Stimulated activated effector memory CD8-positive, alpha-beta T cell treated with anti-CD3 and anti-CD28 coated beads, Interleukin-12 subunit alpha, Interleukin-12 subunit beta, amount 100 ng/mL, for 72 hours (primary cell): ENCODE measurements at regions not wholly inside any gene's neighbourhood (a gene's known extent, or its start where the extent isn't known, plus 50 kb on each side); places are given as distances from the start of the nearest gene placed in this dataset.

ENCODE experiments used
- ATAC-seq: fragments of 150-1000 bp; cut with Tn5 transposase; 2 replicates; pipeline ENCODE4 v1.10.0; 2021
- DNase-seq, 2 donors: peaks; one replicate each; pipeline ENCODE4 v3.0.0; 2021 to 2022; ENCODE audit warnings: low spot score in 2 of 2
- H3K27ac Mint-ChIP-seq: one replicate; pipeline ENCODE4 v1.8.0; 2022; ENCODE audit warnings: mild to moderate bottlenecking, mixed read lengths
- H3K36me3 Mint-ChIP-seq: one replicate; pipeline ENCODE4 v1.8.0; 2022; ENCODE audit warnings: mild to moderate bottlenecking, mixed read lengths
- H3K4me1 Mint-ChIP-seq: one replicate; pipeline ENCODE4 v1.8.0; 2022; ENCODE audit warnings: mixed read lengths
- H3K4me3 Mint-ChIP-seq: one replicate; pipeline ENCODE4 v1.8.0; 2022; ENCODE audit warnings: mild to moderate bottlenecking, mixed read lengths
- H3K9me3 Mint-ChIP-seq: one replicate; pipeline ENCODE4 v1.8.0; 2022; ENCODE audit warnings: mixed read lengths

- no peaks in the 10 kb centered on the region for H3K36me3 Mint-ChIP-seq
- no peak for ATAC-seq
Observed at GRCh38 chr9:109683521-109683920, 96.5 kb upstream of the PALM2AKAP2 start.

DNA sequence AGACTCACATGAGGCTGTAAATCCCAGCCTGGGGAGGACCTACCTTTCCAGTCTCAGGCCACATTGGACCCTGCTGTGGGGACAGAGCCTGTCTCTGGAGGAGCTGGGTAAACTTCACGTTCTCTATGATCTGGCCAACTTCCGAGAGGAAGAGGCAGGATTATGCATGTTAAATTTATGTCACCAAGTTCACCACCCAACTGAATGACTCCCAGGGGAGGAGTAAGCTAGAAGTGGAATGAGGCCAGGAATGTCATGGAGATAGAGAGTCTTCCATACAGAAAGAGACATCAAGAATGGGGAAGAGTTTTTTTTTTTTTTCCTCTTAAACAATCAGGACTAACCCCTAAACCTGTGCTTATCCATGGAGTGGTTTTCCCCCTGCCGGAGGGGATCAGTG, 90.3 kb upstream of the PALM2AKAP2 start:
- H3K36me3 Mint-ChIP-seq: no peaks in the 10 kb centered on the region
- no peak overlapping the region for H3K27ac Mint-ChIP-seq
- no peak for ATAC-seq
- H3K4me1 Mint-ChIP-seq: no peaks in the 10 kb centered on the region
- no peak for DNase-seq
- no peaks in the 10 kb centered on the region for H3K9me3 Mint-ChIP-seq
- no peak overlapping the region for H3K4me3 Mint-ChIP-seq

More at GRCh38 chr9:109683521-109683920, 96.5 kb upstream of the PALM2AKAP2 start:
- no peaks in the 10 kb centered on the region for H3K4me1 Mint-ChIP-seq
- H3K9me3 Mint-ChIP-seq: peaks cover 4% of the 10 kb centered on the region
- no peak overlapping the region for H3K27ac Mint-ChIP-seq
- DNase-seq: no peak
- no peak overlapping the region for H3K4me3 Mint-ChIP-seq

GRCh38 chr9:109699019-109699418, 81.0 kb upstream of the PALM2AKAP2 start:
- Mint-ChIP-seq H3K36me3 (no peaks in the 10 kb centered on the region), H3K9me3 (no peaks in the 10 kb centered on the region), H3K4me3 (no peak overlapping the region), H3K4me1 (no peaks in the 10 kb centered on the region), H3K27ac (no peak overlapping the region)
- ATAC-seq (no peak), DNase-seq (no peak)

- DNase-seq: no peak
- H3K4me3 Mint-ChIP-seq: no peak overlapping the region
Observed at GRCh38 chr9:109704546-109704945, 75.5 kb upstream of the PALM2AKAP2 start.

GRCh38 chr9:109705515-109705914, 74.5 kb upstream of the PALM2AKAP2 start:
- ATAC-seq (no peak), DNase-seq (no peak)
- Mint-ChIP-seq H3K36me3 (no peaks in the 10 kb centered on the region), H3K4me3 (no peak overlapping the region), H3K9me3 (peaks cover 6% of the 10 kb centered on the region), H3K4me1 (no peaks in the 10 kb centered on the region), H3K27ac (no peak overlapping the region)

More at GRCh38 chr9:109704546-109704945, 75.5 kb upstream of the PALM2AKAP2 start:
- peaks cover 6% of the 10 kb centered on the region for H3K9me3 Mint-ChIP-seq
- no peaks in the 10 kb centered on the region for H3K4me1 Mint-ChIP-seq
- no peaks in the 10 kb centered on the region for H3K36me3 Mint-ChIP-seq
- no peak overlapping the region for H3K27ac Mint-ChIP-seq
- no peak for ATAC-seq

DNA sequence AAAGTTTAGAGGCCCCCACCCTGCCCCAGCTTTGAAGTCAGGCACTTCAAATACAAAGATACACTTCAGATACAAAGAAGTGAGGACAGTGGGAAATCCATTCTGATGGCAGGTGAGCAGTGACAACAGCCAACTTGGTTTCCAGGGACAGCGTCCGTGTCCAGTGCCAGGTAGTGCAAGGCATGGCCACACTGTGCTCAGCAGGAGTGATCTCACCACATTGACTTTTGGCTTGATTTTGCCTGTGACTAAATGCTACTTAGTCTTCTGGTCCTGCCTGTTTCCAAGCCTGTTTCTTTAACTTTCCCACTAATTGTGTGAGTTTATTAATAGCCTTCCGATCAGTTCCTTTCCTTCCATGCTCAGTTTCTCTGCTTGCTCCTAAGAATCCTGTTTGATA, 72.6 kb upstream of the PALM2AKAP2 start:
- DNase-seq (no peak), ATAC-seq (no peak)
- no peak overlapping the region for H3K27ac Mint-ChIP-seq
- H3K4me3 Mint-ChIP-seq: no peak overlapping the region
- no peaks in the 10 kb centered on the region for H3K4me1 Mint-ChIP-seq
- peaks cover 6% of the 10 kb centered on the region for H3K9me3 Mint-ChIP-seq
- no peaks in the 10 kb centered on the region for H3K36me3 Mint-ChIP-seq

GRCh38 chr9:109708451-109708945, 71.5 kb upstream of the PALM2AKAP2 start:
- no peaks in the 10 kb centered on the region for H3K4me1 Mint-ChIP-seq
- DNase-seq: no peak
- H3K27ac Mint-ChIP-seq: no peak overlapping the region
- H3K4me3 Mint-ChIP-seq: no peak overlapping the region
- no peaks in the 10 kb centered on the region for H3K36me3 Mint-ChIP-seq
- no peak for ATAC-seq
- peaks cover 6% of the 10 kb centered on the region for H3K9me3 Mint-ChIP-seq

DNA sequence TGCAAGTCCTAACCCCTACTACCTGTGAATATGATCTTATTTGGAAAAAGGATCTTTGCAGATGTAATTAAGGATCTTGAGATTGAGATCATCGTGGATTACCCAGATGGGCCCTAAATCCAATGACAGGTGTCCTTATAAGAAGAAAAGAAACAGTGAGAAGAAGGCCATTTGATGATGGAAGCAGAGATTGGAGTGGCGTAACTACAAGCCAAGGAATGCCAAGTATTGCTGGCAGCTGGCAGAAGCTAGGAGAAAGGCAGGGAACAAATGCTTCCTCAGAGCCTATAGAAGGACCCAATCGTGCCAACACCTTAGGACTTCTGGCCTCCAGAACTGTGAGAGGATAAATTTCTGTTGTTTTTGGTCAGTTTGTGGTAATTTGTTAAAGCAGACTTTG, 70.1 kb upstream of the PALM2AKAP2 start:
- ATAC-seq (no peak), DNase-seq (no peak)
- peaks cover 6% of the 10 kb centered on the region for H3K9me3 Mint-ChIP-seq
- no peak overlapping the region for H3K27ac Mint-ChIP-seq
- no peaks in the 10 kb centered on the region for H3K36me3 Mint-ChIP-seq
- H3K4me3 Mint-ChIP-seq: no peak overlapping the region
- no peaks in the 10 kb centered on the region for H3K4me1 Mint-ChIP-seq

DNA sequence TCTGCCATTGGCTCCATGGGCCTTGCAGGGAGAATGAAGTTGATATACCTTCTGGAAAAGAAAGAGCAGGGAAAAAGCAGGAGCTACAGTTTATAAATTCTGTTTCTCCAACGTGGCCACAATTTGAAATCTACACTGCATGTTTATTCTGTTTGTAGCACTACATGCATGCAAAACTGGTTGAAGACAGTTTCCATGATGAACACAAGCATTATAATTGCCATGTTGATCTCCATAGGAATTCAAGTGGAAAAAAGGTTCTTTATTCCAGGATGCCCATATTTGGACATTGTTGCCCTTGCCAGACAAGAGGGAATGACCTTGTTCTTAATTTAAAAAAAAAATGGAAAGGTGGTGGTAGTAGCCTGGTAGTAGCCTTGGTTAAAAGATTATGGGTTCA, 69.2 kb upstream of the PALM2AKAP2 start:
- no peak overlapping the region for H3K4me3 Mint-ChIP-seq
- H3K27ac Mint-ChIP-seq: no peak overlapping the region
- ATAC-seq (no peak), DNase-seq (no peak)
- peaks cover 6% of the 10 kb centered on the region for H3K9me3 Mint-ChIP-seq
- H3K4me1 Mint-ChIP-seq: no peaks in the 10 kb centered on the region
- no peaks in the 10 kb centered on the region for H3K36me3 Mint-ChIP-seq

DNA sequence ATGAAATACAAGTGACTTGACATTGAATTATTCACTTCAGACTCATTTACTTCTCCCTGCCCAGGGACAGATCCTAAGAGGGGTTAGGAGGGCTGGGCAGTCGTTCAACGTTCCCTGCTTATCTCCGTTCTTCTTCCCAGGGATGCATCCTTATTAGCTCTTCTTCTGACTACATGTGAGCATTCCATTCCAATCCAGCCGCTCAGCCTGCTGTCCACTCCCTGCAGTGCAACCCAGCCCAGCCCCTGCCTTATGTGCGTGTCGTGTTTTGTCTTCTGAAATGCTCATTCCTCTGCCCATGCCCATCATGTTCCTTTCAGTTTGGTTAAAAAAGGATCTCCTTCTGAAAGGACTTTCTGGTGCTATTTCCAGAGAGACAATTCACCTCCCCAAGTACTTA, 64.7 kb upstream of the PALM2AKAP2 start:
- DNase-seq: no peak
- H3K27ac Mint-ChIP-seq: no peak overlapping the region
- H3K4me3 Mint-ChIP-seq: no peak overlapping the region
- no peaks in the 10 kb centered on the region for H3K9me3 Mint-ChIP-seq
- ATAC-seq: no peak
- H3K4me1 Mint-ChIP-seq: no peaks in the 10 kb centered on the region
- H3K36me3 Mint-ChIP-seq: no peaks in the 10 kb centered on the region

DNA sequence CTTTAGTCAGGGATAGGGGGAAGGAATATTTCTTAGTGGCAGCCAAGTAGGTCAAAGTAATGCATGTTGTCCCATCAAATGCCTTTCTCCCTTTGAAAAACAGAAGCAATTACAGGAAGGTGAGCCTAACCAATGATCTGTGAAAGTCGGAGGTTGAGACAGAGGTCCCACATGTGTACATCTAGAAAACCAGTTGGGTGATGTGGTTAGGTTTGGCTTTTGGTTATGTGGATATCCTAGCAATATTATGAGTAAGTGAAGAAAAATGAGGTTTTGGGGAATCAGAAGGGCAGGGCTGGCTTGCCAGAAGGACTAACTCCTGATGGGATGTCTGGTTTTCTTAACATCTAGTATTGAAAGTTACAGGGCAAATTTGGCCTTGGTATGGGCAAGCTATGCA, 63.4 kb upstream of the PALM2AKAP2 start:
- Mint-ChIP-seq H3K9me3 (no peaks in the 10 kb centered on the region), H3K4me3 (no peak overlapping the region), H3K27ac (no peak overlapping the region), H3K4me1 (no peaks in the 10 kb centered on the region), H3K36me3 (no peaks in the 10 kb centered on the region)
- no peak for ATAC-seq
- DNase-seq: no peak

GRCh38 chr9:109717342-109717741, 62.7 kb upstream of the PALM2AKAP2 start:
- H3K27ac Mint-ChIP-seq: no peak overlapping the region
- DNase-seq: no peak

DNA sequence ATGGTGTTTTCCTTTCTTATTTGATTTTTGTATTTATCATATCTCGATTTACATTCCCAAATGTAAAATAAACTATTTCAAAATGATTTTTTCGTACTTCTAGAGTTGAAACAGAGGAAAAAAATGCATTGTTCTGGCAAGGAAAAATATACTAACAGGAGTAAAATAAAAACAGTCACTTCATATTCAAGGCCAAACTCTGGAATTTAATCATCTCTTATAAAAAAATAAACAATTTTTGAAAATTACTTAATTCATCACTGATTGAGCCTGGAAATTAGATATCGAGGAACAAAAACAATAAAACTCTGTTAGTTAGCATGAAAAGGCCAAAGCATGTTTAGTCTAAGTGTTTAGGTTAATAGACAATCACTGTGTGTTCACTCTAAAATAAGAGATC, 61.1 kb upstream of the PALM2AKAP2 start:
- DNase-seq (no peak), ATAC-seq (no peak)
- no peaks in the 10 kb centered on the region for H3K36me3 Mint-ChIP-seq
- H3K27ac Mint-ChIP-seq: no peak overlapping the region
- no peaks in the 10 kb centered on the region for H3K9me3 Mint-ChIP-seq
- no peak overlapping the region for H3K4me3 Mint-ChIP-seq
- H3K4me1 Mint-ChIP-seq: no peaks in the 10 kb centered on the region

More at GRCh38 chr9:109717342-109717741, 62.7 kb upstream of the PALM2AKAP2 start:
- Mint-ChIP-seq H3K36me3 (no peaks in the 10 kb centered on the region), H3K9me3 (no peaks in the 10 kb centered on the region), H3K4me3 (no peak overlapping the region), H3K4me1 (no peaks in the 10 kb centered on the region)
- ATAC-seq: no peak

DNA sequence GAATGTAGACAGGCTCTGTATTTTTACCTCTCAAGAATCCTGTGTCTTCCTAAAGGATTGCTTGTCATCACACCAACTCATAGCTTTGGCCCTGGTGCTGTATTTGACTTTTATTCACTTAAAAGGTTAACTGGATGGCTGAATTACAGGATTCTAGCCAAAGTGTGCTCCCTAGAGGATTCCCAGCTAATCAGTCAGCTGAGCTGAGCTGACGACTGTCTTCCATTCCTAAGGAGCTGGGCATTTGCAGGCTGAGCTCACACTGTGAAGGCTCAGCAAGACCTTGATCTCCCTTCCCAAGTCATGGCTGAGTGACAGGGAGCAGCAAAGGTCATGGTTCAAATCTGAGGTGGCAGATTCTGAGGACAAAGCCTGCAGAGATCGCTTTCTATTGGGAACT, 59.0 kb upstream of the PALM2AKAP2 start:
- no peak overlapping the region for H3K27ac Mint-ChIP-seq
- H3K4me1 Mint-ChIP-seq: no peaks in the 10 kb centered on the region
- no peak overlapping the region for H3K4me3 Mint-ChIP-seq
- DNase-seq: no peak
- ATAC-seq: no peak
- no peaks in the 10 kb centered on the region for H3K36me3 Mint-ChIP-seq
- H3K9me3 Mint-ChIP-seq: no peaks in the 10 kb centered on the region

GRCh38 chr9:109722007-109722406, 58.0 kb upstream of the PALM2AKAP2 start:
- H3K9me3 Mint-ChIP-seq: peaks cover 1% of the 10 kb centered on the region

GRCh38 chr9:109723781-109724180, 56.2 kb upstream of the PALM2AKAP2 start:
- H3K4me3 Mint-ChIP-seq: no peak overlapping the region
- H3K36me3 Mint-ChIP-seq: no peaks in the 10 kb centered on the region
- no peak overlapping the region for H3K27ac Mint-ChIP-seq
- peaks cover 3% of the 10 kb centered on the region for H3K9me3 Mint-ChIP-seq
- H3K4me1 Mint-ChIP-seq: no peaks in the 10 kb centered on the region
- DNase-seq (no peak), ATAC-seq (no peak)

More at GRCh38 chr9:109722007-109722406, 58.0 kb upstream of the PALM2AKAP2 start:
- Mint-ChIP-seq H3K4me3 (no peak overlapping the region), H3K27ac (no peak overlapping the region), H3K4me1 (no peaks in the 10 kb centered on the region), H3K36me3 (no peaks in the 10 kb centered on the region)
- DNase-seq (no peak), ATAC-seq (no peak)

GRCh38 chr9:109725460-109725859, 54.5 kb upstream of the PALM2AKAP2 start:
- Mint-ChIP-seq H3K27ac (no peak overlapping the region), H3K9me3 (peaks cover 3% of the 10 kb centered on the region)
- no peak for ATAC-seq

More at GRCh38 chr9:109725460-109725859, 54.5 kb upstream of the PALM2AKAP2 start:
- Mint-ChIP-seq H3K4me3 (no peak overlapping the region), H3K36me3 (no peaks in the 10 kb centered on the region), H3K4me1 (no peaks in the 10 kb centered on the region)
- no peak for DNase-seq
